Psoas muscle (tissue), 7 donors: ENCODE measurements at regions not wholly inside any gene's neighbourhood (a gene's known extent, or its start where the extent isn't known, plus 50 kb on each side); places are given as distances from the start of the nearest gene placed in this dataset.

Source experiments
- ATAC-seq, 4 donors: fragments of 200-7000 bp; cut with Tn5 transposase; one replicate each; pipeline ENCODE4 v1.9.1; 2020; ENCODE audit warnings: moderate library complexity in 3 of 4, mild to moderate bottlenecking in 2 of 4
- DNase-seq, 2 donors: peaks; one replicate each; pipeline ENCODE4 v3.0.0-alpha.2; 2020
- H3K27ac ChIP-seq: fragments of 200-600 bp; one replicate; pipeline ENCODE4 v1.8.0; 2022
- H3K27me3 ChIP-seq, 3 donors: fragments of 200-600 bp in 1 of 3; one replicate each; pipeline versions ENCODE4 v1.6.1 to v1.8.0; 2013 to 2022; ENCODE audit warnings: low read length in 2 of 3, mild to moderate bottlenecking in 2 of 3, moderate library complexity in 1 of 3; ENCODE audit not compliant: insufficient read depth in 3 of 3
- H3K36me3 ChIP-seq, 2 donors: fragments of 200-600 bp in 1 of 2; one replicate each; pipeline versions ENCODE4 v1.6.1 to v1.8.0; 2013 to 2022; ENCODE audit warnings: low read depth in 1 of 2, mild to moderate bottlenecking in 1 of 2, moderate library complexity in 1 of 2; ENCODE audit not compliant: insufficient read depth in 1 of 2
- H3K4me1 ChIP-seq: fragments of 200-600 bp; one replicate; pipeline ENCODE4 v1.8.0; 2022
- H3K4me3 ChIP-seq: fragments of 200-600 bp; one replicate; pipeline ENCODE4 v1.8.0; 2022; ENCODE audit warnings: mild to moderate bottlenecking
- H3K9me3 ChIP-seq: fragments of 200-600 bp; one replicate; pipeline ENCODE4 v1.8.0; 2022
- CTCF ChIP-seq: fragments of 200-600 bp; IDR thresholded peaks from one replicate; pipeline ENCODE4 v1.8.0; 2022; ENCODE audit warnings: antibody characterized with exemption
- WGBS, 3 donors: extraction: QIAGEN DNeasy Blood & Tissue Kit; methylation state at CpG; one replicate each; pipeline versions ENCODE4 v1.1.6 to v1.1.7; 2013; 5-methylcytosine and 5-hydroxymethylcytosine counted together
- intact Hi-C, 2 donors: fragments of 100-400 bp; cut with DNase I; formaldehyde crosslinking; loops; one replicate each; pipeline versions ENCODE4 v1.11.0 to v1.14.2; 2022
- donor health status: healthy with polysubstance abuse.
- donor health status: DM: no; HTN: no; CAD: no; lungs with moderate emphysema.
- donor health status: Bipolar disorder and iron deficiency.
- donor health status: healthy.
- donor health status: DM: yes; HTN: yes; CAD: no.
- donor health status: DM: no; HTN: no; CAD: no.
- donor health status: DM: yes; HTN: yes; CAD: no.

GRCh38 chr9:90064971-90065370 is 460.2 kb downstream of the GADD45G start:
- intact Hi-C loops: no loop called here
- Histone ChIP-seq H3K27me3 (no peaks in the 10 kb centered on the region), H3K9me3 (no peaks in the 10 kb centered on the region), H3K4me3 (no peak overlapping the region), H3K36me3 (no peaks in the 10 kb centered on the region), H3K27ac (no peak overlapping the region), H3K4me1 (no peaks in the 10 kb centered on the region)
- TF ChIP-seq CTCF: no peak
- DNase-seq (no peak), ATAC-seq (no peak)
- WGBS, 3 donors: 61 to 79% (median 62%) methylated on average over 3 of the region's 3 CpGs

GRCh38 chr9:90065851-90066250 is 461.0 kb downstream of the GADD45G start:
- Histone ChIP-seq H3K9me3 (no peaks in the 10 kb centered on the region), H3K36me3 (no peaks in the 10 kb centered on the region), H3K27ac (no peak overlapping the region), H3K4me3 (no peak overlapping the region), H3K27me3 (no peaks in the 10 kb centered on the region), H3K4me1 (no peaks in the 10 kb centered on the region)
- 94 to 97% (median 96%) methylated on average over 2 of the region's 2 CpGs for WGBS, 3 donors
- intact Hi-C loops: no loop called here
- no peak for TF ChIP-seq CTCF
- no peak for ATAC-seq
- DNase-seq: no peak

GRCh38 chr9:90069085-90069484 is 464.3 kb downstream of the GADD45G start:
- no peak for ATAC-seq
- no peak overlapping the region for H3K4me3 ChIP-seq
- TF ChIP-seq CTCF: no peak
- WGBS, 3 donors: 88 to 90% (median 88%) methylated on average over 2 of the region's 2 CpGs
- H3K27me3 ChIP-seq: no peaks in the 10 kb centered on the region
- H3K9me3 ChIP-seq: no peaks in the 10 kb centered on the region
- no peak for DNase-seq
- intact Hi-C loops: no loop called here
- no peak overlapping the region for H3K27ac ChIP-seq
- no peaks in the 10 kb centered on the region for H3K36me3 ChIP-seq
- no peaks in the 10 kb centered on the region for H3K4me1 ChIP-seq

- no peaks in the 10 kb centered on the region for H3K9me3 ChIP-seq
- H3K27me3 ChIP-seq: no peaks in the 10 kb centered on the region
- ATAC-seq: no peak
- no peak for DNase-seq
- no peak overlapping the region for H3K4me3 ChIP-seq
- no peak overlapping the region for H3K27ac ChIP-seq
- no peaks in the 10 kb centered on the region for H3K4me1 ChIP-seq
- no peak for TF ChIP-seq CTCF
- WGBS, 3 donors: 34 to 66% (median 43%) methylated on average over 5 of the region's 5 CpGs
- intact Hi-C loops: no loop called here
- H3K36me3 ChIP-seq: no peaks in the 10 kb centered on the region
These were observed 465.2 kb downstream of the GADD45G start for GRCh38 chr9:90070056-90070455.

- Histone ChIP-seq H3K27ac (no peak overlapping the region), H3K36me3 (no peaks in the 10 kb centered on the region), H3K9me3 (no peaks in the 10 kb centered on the region), H3K4me1 (no peaks in the 10 kb centered on the region), H3K4me3 (no peak overlapping the region), H3K27me3 (no peaks in the 10 kb centered on the region)
- ATAC-seq: no peak
- no peak for TF ChIP-seq CTCF
- intact Hi-C loops: no loop called here
- DNase-seq: no peak
- WGBS, 3 donors: 96 to 97% (median 96%) methylated on average over 1 of the region's 1 CpG
These were observed 465.7 kb downstream of the GADD45G start for GRCh38 chr9:90070469-90070868.
